ENCODE measurements at regions not wholly inside any gene's neighbourhood (a gene's known extent, or its start where the extent isn't known, plus 50 kb on each side); places are given as distances from the start of the nearest gene placed in this dataset.

DNA sequence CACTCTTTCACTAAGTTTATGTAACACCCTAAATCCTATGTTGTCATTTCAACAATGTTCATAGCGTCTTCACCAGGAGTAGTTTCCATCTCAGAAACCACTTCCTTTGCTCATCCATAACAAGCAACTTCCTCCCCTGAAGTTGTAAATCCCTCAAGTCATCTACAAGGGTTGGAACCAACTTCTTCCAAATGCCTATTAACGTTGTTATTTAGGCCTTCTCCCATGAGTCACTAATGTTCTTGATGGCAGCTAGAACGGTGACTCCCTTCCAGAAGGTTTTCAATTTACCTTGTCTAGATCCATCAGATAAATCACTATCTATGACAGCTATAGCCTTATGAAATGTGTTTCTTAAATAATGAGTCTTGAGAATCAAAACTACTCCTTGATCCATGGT, 73.3 kb upstream of the TARS1 start:
- TF ChIP-seq, protein P1, sequence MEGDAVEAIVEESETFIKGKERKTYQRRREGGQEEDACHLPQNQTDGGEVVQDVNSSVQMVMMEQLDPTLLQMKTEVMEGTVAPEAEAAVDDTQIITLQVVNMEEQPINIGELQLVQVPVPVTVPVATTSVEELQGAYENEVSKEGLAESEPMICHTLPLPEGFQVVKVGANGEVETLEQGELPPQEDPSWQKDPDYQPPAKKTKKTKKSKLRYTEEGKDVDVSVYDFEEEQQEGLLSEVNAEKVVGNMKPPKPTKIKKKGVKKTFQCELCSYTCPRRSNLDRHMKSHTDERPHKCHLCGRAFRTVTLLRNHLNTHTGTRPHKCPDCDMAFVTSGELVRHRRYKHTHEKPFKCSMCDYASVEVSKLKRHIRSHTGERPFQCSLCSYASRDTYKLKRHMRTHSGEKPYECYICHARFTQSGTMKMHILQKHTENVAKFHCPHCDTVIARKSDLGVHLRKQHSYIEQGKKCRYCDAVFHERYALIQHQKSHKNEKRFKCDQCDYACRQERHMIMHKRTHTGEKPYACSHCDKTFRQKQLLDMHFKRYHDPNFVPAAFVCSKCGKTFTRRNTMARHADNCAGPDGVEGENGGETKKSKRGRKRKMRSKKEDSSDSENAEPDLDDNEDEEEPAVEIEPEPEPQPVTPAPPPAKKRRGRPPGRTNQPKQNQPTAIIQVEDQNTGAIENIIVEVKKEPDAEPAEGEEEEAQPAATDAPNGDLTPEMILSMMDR (IDR thresholded peaks at IDR 0.05), result no peak
- TF ChIP-seq POLR2A (IDR thresholded peaks at IDR 0.05), result no peak

Measured in uterus (tissue), 2 donors.